A673 (cell line): ENCODE measurements at regions not wholly inside any gene's neighbourhood (a gene's known extent, or its start where the extent isn't known, plus 50 kb on each side); places are given as distances from the start of the nearest gene placed in this dataset.

Source experiments
- BruUV-seq: library from RNA; stranded (reverse); fragments of 400-500 nt; replicated peaks from 2 replicates; lab custom pipeline; 2021; lab: Mats Ljungman, UMichigan
- CTCF ChIA-PET: fragments of 300-600 bp; sonication (Branson Sonifier 250); formaldehyde crosslinking; loops from one replicate; lab custom pipeline; 2022; ENCODE audit warnings: antibody characterized with exemption; lab: Charles Lee
- POLR2A ChIA-PET: fragments of 300-600 bp; sonication (Branson Sonifier 250); formaldehyde crosslinking; loops from one replicate; lab custom pipeline; 2022; ENCODE audit warnings: antibody characterized with exemption; ENCODE audit not compliant: low non-redundant PET; lab: Charles Lee
- DNase-seq: peaks from one replicate; pipeline ENCODE4 v3.0.0-alpha.2; 2015; ENCODE audit warnings: low spot score
- H3K27ac ChIP-seq: fragments of 200-600 bp; sonication (generic); 2 replicates; pipeline ENCODE4 v1.5.1; 2016; ENCODE audit warnings: mixed run types, low read depth, mild to moderate bottlenecking, mixed read lengths, antibody characterized with exemption, low read length; ENCODE audit not compliant: poor library complexity, severe bottlenecking
- H3K27me3 ChIP-seq: fragments of 200-600 bp; sonication (generic); replicated peaks from 2 replicates; pipeline ENCODE4 v1.6.1; 2017; ENCODE audit warnings: mixed run types, low read depth, mild to moderate bottlenecking, mixed read lengths, antibody characterized with exemption, low read length; ENCODE audit not compliant: insufficient read depth, poor library complexity
- H3K36me3 ChIP-seq: fragments of 200-600 bp; sonication (generic); 2 replicates; pipeline ENCODE4 v1.6.1; 2016; ENCODE audit warnings: mixed run types, mild to moderate bottlenecking, mixed read lengths, antibody characterized with exemption, low read length; ENCODE audit not compliant: insufficient read depth, poor library complexity, severe bottlenecking
- H3K4me1 ChIP-seq: fragments of 200-600 bp; sonication (generic); 2 replicates; pipeline ENCODE4 v1.6.1; 2017; ENCODE audit warnings: mixed run types, mild to moderate bottlenecking, mixed read lengths, antibody characterized with exemption, low read length; ENCODE audit not compliant: insufficient read depth, poor library complexity, severe bottlenecking
- H3K4me3 ChIP-seq: fragments of 200-600 bp; sonication (generic); 2 replicates; pipeline ENCODE4 v1.5.1; 2016; ENCODE audit warnings: low read depth, mixed run types, mild to moderate bottlenecking, mixed read lengths, low read length; ENCODE audit not compliant: poor library complexity, severe bottlenecking
- H3K9me3 ChIP-seq: fragments of 200-600 bp; sonication (generic); 2 replicates; pipeline ENCODE4 v1.6.1; 2016; ENCODE audit warnings: mixed run types, low read depth, mild to moderate bottlenecking, mixed read lengths, antibody characterized with exemption, low read length; ENCODE audit not compliant: poor library complexity, severe bottlenecking
- CTCF ChIP-seq: fragments of 300-800, 200-600 bp; sonication (generic); conservative IDR thresholded peaks from 2 replicates; pipeline ENCODE4 v1.5.1; 2017; ENCODE audit warnings: low read depth, mild to moderate bottlenecking, antibody characterized with exemption, low read length, moderate library complexity, mixed read lengths
- EZH2 ChIP-seq: fragments of 200-600 bp; sonication (generic); IDR thresholded peaks from 2 replicates; pipeline ENCODE4 v1.6.1; 2017; ENCODE audit warnings: borderline replicate concordance, low read depth, mild to moderate bottlenecking, mixed read lengths, antibody characterized with exemption, low read length; ENCODE audit not compliant: poor library complexity, severe bottlenecking
- intact Hi-C: fragments of 100-400 bp; cut with micrococcal nuclease; formaldehyde crosslinking; loops from one replicate; pipeline ENCODE4 v1.10.0; 2022; ENCODE audit not compliant: unreplicated experiment

- Histone ChIP-seq H3K4me3 (no peak overlapping the region), H3K36me3 (no peaks in the 10 kb centered on the region), H3K27me3 (peaks cover 21% of the 10 kb centered on the region), H3K9me3 (peaks cover 2% of the 10 kb centered on the region), H3K27ac (no peak overlapping the region), H3K4me1 (no peaks in the 10 kb centered on the region)
- intact Hi-C loops = no loop called here
- BruUV-seq = no TSS peak
- no peak for DNase-seq
- CTCF ChIA-PET = no interaction called here
- TF ChIP-seq EZH2 (no peak), CTCF (no peak)
- POLR2A ChIA-PET = no interaction called here
These were observed 149.9 kb downstream of the C6orf118 start for GRCh38 chr6:165159460-165159859.

DNA sequence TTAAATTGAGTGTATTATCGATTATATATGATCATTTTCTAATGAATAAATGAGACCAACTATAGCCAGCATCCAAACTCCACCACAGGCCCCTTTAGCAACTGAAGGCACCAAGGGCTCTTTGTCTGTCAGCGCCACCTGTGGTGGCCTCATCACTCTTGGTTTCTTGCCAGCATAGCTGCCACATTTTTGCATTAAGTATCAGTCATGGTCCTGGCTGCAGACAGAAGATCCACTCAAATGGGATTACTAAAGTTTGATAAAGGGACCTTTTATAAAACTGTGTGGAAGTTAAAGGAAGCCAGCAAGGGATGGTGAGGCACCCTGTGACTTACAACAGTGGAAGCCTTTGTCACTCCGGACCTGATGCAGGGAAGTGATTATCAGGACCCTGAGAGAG lies 162.9 kb downstream of the C6orf118 start:
- TF ChIP-seq CTCF (no peak), EZH2 (no peak)
- H3K4me1 ChIP-seq = no peaks in the 10 kb centered on the region
- intact Hi-C loops = no loop called here
- H3K4me3 ChIP-seq = no peak overlapping the region
- H3K27ac ChIP-seq = no peak overlapping the region
- no peaks in the 10 kb centered on the region for H3K9me3 ChIP-seq
- POLR2A ChIA-PET = no interaction called here
- peak; percentile 47 for DNase-seq
- H3K27me3 ChIP-seq = no peaks in the 10 kb centered on the region
- CTCF ChIA-PET = interaction anchor here (0.6 kb wide), 1 partner anchor 12 kb away, joined by 3 read pairs; no protein-coding TSS in a partner anchor
- BruUV-seq = no TSS peak
- H3K36me3 ChIP-seq = no peaks in the 10 kb centered on the region

DNA sequence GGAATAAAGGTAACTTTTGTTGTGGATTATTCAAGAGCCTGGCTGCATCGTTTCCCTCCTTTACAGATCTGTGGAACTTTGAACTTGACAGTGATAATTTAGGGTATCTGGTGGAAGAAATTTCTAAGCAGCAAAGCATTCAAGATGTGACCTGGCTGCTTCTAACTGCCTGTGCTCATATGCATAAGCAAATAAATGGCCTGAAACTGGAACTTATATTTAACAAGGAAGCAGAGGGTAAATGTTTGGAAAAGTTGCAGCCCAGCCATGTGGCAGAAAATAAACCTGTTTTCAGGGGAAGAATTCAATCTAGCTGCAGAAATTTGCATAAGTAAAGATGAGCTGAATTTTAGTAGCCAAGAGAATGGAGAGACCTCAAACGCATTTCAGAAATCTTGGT lies 173.5 kb downstream of the C6orf118 start:
- BruUV-seq = no TSS peak
- intact Hi-C loops = no loop called here
- DNase-seq = no peak
- Histone ChIP-seq H3K4me3 (no peak overlapping the region), H3K27me3 (no peaks in the 10 kb centered on the region), H3K27ac (no peak overlapping the region), H3K4me1 (no peaks in the 10 kb centered on the region), H3K36me3 (no peaks in the 10 kb centered on the region), H3K9me3 (no peaks in the 10 kb centered on the region)
- TF ChIP-seq EZH2 (no peak), CTCF (no peak)
- ChIA-PET POLR2A (no interaction called here), CTCF (no interaction called here)
